Eye (tissue), 1 donor: ENCODE measurements at regions not wholly inside any gene's neighbourhood (a gene's known extent, or its start where the extent isn't known, plus 50 kb on each side); places are given as distances from the start of the nearest gene placed in this dataset.
A peak's percentile ranks its signal among the peaks of the same experiment; 100 is the strongest.

Experiments
- DNase-seq: peaks from one replicate; pipeline ENCODE4 v3.0.0-alpha.2; 2015

DNA sequence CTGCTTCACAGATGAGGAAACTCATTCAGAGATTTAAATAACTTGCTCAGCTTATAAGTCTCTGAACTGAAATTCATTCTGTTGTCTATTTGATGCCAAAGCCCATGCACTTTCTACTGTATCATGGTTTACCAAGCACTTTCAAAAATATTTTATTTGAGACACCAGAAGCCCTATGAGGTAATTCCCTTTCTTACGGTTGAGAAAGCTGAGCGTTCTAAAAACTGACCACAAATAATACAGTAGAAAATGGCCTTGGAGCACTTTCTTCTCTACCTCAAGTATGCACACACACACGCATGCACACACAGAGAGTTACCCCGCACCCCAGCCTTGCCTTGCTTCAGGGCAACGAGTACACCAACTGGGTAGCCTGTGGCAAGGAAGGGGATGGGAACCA is 228.5 kb downstream of the RFC3 start:
- no peak for DNase-seq

DNA sequence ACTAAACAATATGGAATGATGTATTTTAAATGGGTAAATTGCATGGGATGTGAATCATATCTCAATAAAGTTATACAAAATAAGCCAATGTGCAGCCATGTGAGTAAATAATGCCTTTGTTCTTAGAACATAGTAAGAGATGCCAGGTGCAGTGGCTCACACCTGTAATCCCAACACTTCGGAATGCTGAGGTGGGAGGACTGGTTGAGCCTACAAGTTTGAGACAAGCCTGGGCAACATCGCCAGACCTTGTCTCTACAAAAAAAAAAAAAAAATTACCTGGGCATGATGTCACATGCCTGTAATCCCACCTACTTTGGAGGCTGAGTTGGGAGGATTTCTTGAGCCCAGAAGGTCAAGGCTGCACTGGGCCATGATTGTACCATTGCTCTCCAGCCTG is 230.7 kb downstream of the RFC3 start:
- no peak for DNase-seq

DNA sequence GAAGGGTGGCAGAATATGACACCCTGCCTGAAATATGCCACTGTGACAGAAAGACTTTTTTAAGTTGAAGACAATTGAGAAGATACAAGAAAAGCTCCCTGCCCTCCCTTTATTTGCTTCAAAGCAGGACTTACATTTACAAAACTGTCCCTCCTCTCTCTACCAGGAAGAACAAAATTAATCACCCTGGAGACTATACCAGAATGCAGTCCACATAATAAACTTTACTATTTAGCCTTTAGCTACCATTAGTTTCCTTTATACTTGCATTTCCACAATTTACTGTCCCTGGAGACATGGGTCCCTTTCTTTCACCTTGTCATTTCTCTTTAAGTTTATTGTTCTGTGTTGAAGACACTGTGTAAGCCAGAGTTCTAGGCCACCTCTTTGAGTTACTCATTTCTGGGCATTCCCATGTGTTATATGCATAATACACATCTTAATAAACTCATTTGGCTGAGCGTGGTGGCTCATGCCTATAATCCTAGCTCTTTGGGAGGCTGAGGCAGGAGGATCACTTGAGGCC is 238.8 kb downstream of the RFC3 start:
- DNase-seq: no peak

DNA sequence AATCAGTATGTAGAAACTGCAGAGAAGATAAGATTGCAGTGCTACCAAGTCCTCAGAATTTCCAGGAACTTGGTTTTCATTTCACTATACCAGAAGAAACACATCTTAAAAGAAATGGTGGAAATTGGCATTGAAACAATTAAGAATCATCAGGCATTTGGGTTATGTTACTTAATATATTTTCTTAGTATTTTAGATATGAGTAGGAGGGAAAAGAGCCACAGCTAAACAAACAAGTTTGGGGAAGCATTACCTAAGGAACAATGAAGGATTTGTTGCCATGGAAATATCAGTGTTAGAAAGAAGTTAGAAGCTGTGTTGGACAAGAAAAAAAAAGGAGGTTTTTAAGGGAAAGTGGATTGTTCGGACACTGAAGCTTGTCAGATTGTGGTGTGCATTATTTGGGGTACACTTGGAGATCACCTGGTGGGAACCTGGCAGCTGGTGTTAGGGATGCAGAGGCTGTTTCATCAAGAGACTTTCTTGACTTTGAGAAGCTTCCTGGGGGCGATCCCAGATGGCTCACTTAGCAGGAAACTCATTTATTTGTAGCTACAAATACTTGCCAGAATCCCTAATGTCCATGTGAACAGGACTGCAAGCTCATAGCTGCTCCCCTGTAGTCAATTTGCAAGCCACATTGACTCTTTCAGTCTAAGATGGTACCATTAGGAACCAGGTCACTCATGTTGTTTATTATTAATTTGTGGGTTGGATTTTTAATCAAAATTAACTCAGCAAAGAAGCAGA is 246.7 kb downstream of the RFC3 start:
- no peak for DNase-seq

DNA sequence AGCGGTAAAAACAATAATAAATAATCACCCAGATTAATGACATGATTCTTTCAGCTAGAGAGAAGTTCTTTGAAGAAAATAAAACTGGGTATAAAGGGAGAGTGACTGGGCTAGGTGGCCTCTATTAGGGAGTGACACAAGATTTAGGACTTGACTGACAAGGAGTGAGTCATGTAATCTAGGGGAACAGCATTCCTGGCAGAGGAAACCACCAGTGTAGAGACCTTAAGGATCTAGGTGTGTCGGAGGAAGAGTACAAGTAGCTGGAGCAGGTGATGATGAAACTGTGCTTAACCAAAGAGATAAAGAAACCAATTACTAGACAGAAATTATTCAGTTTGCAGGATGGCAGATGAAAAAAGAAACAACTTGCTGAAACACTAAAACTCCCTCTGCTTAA is 248.0 kb downstream of the RFC3 start:
- no peak for DNase-seq

DNA sequence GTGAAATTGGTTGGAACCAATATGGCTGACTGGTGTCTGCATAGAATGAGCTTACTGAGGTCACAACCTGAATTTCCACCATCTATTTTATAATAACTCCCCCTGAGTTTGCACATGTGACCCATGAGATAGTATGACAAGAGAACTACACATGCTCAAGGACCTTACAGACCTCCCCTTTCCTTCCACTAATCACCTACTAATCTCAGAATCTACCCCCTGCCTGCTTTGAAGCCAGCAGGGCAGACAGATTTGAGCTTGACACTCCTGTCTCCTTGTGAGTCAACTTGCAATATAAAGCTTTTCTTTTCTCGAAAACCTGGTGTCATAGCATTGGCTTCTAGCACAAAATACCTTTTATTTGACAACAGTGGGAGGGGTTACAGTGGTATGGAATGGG is 248.4 kb downstream of the RFC3 start:
- DNase-seq: no peak

DNA sequence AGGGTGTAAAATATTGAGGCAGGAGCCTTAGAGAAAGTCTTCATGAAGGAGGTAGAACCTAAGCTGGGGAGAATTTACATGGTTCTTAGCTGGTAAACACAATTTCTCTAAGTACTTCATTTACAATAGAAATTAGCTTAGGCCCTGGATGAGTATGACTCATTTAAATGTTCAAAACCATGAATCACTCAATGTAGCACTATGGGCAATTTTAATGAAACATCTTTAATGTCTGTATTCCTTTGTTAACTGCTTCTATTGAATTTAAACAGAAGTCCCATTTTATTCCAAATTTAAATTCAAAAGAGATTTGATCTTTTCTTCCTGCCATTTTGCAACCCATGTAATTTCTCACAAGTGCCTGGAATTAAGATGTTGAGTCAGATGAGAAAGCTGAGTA is 252.1 kb downstream of the RFC3 start:
- no peak for DNase-seq

DNA sequence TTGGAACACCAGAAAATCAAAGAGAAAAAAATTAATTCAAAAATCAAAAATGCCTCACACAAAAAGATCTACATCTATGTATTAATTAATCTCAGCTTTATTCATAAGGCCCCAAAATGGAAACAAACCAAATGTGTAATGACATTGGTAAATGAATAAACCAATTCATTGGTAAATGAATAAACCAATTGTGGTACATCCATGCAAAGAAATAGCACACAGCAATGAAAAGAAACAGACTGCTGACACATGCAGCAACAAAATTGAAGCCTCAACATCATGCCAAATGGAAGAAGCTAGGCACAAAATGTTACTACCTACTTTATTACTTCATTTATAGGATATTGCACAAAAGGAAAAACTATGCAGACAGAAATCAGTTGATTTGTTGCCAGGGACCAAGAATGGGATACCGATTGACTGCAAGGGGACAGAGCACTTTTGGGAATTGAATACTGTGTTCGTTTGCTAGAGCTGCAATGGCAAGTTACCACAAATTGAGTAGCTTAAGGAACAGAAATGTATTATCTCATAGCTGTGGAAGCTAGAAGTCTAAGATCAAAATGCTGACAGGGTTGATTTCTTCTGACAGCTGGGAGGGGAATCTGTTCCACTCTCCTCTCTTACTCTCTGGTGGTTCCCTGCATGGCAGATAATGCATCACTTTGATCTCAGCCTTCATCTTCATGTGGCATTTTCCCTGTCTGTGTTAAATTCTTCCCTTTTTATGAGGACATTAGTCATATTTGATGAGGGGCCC is 252.8 kb downstream of the RFC3 start:
- no peak for DNase-seq

DNA sequence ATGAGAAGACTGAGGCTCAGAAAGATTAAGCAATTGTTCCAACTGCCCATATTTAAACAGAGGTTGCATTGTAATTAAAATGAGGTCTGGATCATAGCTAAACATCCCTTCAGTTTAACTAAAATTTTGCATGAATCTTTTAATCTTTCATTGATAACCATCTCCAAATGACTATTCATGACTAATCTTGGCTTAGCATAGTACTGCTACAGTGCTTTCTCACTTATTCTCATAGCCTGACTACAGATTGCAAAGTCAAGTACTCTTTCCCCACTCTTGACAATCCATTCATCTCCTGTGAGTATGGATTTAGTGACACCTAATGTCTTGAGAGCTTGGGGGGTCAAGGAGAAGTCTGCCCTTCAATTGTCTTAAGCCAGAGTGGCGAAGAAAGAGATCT is 258.4 kb downstream of the RFC3 start:
- DNase-seq: no peak

DNA sequence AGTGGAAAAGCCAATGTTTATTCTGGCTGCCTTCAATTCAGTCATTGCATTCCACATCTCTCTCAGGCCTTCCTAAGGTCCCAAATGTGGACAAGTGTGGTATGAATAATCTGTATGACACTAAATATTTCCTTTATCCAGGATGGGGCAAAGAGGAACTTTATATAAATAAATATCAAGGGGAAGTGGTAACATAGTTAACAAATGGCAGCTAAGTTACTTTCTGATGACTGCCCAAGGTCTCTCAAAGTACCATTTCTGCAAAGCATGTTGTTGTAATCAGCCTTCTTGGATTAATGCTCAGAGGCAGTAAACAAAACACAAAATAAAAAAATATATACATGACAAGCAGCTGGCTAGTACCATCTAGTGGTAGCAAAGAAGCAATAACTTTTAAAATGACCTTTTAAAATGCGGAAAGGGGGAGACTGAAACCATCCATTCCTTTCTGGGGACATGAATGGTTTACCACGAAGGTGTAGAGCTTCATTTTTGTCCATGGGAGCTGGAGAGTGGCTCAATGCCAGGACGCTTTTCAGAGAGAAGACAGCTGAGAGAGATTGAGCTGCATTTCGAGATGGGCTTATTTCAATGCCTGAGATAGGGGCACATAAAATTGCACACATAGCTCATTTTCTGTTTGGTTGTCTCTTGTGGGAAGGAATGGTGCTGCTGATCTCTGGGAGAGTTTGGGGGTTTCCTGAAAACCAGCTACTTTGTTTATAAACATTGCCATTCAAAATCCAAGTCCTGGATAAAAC is 259.2 kb downstream of the RFC3 start:
- peak; percentile 43 for DNase-seq

DNA sequence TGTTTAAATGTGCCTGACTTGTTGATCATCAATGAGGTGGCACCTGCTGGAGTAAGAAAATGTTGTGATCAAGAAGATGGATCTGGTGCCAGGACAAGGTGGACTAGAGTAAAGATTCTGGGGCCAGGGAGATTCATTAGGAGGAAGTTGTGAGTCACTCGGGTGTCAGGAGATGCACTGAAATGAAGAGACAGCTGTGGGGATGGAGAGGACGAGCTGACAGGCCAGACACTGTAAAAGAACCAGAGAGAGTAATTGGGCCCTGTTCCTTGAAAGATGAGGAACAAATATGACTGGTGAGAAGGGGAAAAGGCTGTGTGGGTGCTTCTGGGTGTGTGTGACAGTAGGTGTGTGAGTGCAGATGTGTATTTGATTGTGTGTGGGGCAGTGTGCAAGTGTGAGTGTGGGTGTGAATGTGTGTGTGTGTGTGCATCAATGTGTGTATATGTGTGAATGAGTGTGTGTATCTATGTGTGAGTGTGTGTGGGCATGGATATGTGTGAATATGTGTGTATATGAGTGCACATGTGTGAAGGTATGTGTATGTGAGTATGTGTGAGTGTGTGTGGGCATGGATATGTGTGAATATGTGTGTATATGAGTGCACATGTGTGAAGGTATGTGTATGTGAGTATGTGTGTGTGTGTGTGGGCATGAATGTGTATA is 260.5 kb downstream of the RFC3 start:
- DNase-seq: no peak

DNA sequence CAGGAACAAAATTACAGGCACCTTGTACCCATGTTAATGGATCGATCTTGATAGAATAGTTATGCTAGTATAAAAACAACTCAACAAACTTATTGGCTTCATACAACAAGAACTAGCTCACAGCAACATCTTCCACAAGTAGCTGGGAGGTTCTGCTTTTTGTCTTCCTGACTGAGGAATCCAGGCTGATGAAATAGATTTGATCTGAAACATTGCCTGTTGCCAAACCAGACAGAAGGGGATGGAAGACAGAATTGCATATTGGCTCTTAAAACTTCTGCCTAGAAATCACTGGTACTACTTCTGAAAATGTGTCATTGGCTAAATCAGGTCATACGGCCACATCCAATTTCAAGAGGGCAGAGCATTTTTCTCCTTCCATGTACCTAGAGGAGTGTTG is 267.3 kb downstream of the RFC3 start:
- DNase-seq: no peak

DNA sequence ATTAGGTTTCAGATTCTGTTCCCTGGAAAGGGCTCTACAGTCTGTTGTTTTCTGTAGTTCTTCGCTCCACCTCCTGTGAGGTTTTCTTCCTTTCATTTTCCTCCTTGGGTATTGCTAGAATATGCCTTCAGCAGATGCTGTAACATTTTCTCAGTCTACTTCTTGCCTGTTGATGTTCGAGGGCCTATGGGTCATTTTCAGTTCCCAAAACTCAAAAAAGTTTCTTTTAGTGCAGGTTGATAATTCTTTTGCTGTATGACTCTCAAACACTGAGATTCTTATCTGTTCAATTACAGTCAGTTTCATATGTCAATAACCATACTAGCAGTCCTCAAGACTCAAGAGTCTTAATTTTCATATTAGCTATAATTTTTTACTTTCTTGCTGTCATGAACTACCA is 268.3 kb downstream of the RFC3 start:
- no peak for DNase-seq

DNA sequence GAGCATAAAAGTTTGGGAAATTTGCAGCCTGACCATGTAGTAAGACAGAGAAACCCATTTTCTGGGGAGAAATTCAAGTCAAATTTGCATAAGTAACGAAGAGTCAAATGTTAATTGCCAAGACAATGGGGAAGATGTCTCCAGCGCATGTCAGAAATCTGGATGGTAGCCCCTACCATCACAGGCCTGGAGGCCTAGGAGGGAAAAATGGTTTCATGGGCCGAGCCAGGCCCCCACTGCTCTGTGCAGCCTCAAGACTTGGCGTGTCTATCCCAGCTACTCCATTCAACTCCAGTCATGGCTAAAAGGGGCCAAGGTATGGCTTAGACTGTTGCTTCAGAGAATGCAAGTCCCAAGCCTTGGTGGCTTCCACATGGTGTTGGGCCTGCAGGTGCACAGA is 269.8 kb downstream of the RFC3 start:
- DNase-seq: no peak

DNA sequence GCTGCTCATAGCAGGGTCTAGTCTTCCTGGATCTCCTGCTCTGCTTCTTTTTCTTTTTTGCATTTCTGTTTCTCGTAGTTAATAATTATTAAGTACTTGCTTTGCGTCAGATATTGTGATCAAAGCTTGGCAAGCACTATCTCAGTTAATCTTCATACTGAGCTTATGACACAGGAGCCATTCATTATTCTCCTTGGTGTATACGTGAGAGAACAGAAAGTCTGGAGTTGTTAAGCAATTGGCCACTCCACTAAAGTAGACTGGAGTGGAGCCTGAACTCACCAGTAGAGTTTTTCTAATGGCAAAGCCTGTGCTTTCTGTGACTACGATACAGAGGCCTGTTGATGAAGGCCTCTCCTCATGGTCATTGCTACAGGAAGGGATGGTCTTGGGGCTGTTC is 285.9 kb downstream of the RFC3 start:
- DNase-seq: no peak

DNA sequence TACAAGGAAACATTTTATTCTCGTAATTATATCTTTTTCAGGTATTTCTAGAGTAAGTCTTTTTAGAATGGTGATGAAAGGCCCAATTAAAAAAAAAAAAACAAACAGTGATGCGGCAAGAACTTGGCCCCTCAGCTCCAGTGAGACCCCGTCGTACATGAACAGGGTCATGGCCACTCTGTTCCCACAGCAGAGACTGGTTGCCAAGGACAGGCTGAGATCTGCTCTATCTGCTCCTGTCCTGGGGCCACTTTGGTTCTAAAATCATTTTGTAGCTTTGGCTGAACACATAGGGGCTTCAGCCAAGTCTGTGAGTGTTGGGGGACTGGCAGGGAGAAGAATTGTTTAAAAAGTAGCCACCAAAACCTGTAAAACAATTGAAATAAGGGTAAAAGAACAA is 286.9 kb downstream of the RFC3 start:
- DNase-seq: no peak

DNA sequence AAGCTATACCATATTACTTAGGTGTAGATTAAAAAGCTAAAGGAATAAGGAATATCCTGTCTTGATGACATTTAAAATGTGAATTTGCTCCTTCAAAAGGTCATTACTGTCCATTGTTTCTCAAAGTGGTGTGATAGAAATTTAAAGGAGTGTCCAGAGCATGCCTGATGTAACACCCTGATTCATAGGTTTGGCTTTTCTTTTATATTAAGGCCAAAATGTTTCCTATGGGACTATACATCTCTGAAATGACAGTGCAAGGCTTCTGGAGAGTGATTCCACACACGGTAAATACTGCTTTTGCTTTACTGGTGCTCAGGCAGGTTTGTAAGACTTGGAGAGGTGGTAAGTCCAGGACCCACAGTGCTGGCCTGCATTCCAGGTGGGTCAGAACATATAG is 289.9 kb downstream of the RFC3 start:
- no peak for DNase-seq

DNA sequence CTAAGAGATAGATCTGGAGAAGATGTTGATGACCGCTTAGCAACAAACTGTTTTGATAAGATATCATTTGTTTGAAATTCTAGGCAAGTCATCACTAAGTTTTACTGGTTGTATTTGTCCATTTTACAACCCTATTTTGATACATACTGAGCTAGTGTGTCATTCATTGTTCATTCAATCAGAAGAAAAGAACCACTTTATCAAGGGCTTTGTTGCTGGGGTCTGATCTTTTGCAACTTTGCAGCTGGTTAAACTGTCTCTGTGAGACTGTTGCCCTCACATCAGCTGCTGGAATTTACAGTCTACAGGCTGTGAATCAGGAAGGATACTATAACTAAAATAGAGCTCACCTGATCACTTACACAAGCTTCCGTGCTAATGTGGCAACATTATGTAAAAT is 290.5 kb downstream of the RFC3 start:
- DNase-seq: no peak

DNA sequence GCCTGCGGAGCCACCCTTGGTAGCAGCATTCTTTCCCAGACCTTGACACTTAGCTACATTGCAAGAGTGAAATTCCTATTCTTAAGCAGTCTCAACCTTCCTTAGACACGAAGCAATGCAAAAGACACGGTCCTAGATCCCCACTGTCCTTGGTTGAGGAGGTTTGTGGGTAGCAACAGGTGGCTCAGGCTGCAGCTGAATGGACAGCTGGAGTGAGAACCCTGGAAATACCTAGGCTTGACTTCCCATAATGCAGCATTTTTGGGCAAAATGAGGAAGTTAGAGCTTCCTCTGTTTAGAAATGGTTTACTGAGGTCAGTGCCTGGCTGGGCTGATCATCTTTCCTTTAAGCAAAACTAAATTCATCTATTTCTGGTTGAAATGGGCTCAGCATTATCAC is 296.6 kb downstream of the RFC3 start:
- no peak for DNase-seq

DNA sequence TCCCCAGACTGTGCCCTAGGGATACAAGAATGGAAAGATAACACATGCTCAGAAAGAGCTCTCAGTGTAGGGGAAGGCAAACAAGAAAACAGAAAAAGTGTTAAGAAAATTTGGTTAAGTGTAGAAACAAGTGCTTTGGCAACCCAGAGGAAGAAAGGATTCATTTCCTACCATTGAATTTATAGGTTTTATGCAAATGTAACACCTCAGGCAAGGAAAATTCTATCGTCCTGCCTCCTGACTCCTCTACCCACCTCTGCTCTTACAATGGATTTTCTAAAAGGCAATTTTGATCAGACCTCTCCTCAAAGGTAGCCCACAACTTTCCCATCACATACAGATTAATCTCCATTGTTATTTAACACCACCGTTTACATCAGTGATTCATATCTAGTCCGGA is 298.7 kb downstream of the RFC3 start:
- DNase-seq: no peak

DNA sequence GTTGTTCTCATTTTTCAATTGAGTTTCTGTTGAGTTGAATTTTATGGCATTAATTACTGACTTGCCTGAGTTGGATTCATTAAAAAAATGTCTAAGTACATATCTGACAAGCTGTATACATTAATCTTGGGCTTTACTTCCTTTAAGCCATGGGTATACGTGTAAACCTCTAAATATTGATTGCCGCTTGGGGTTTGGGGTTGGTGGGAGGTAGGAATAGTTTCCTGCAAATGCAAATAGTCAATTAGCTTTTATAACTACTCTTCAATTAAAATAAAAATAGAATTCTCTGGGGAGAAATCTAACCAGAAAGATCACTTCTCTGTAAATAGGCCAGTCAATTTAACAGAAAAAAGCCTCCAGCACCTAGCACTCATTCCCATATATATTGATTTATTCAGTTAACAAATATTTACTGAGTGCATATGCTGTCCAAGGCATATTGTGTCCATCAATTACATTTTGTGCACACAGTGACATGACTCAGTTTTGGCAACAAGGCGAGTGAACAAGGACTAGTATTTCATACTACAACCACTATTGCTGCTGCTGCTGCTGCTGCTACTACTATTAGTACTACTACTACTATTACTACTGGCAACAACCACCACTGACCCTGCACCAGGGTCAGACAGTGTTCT is 306.8 kb downstream of the RFC3 start:
- peak; percentile 23 for DNase-seq

DNA sequence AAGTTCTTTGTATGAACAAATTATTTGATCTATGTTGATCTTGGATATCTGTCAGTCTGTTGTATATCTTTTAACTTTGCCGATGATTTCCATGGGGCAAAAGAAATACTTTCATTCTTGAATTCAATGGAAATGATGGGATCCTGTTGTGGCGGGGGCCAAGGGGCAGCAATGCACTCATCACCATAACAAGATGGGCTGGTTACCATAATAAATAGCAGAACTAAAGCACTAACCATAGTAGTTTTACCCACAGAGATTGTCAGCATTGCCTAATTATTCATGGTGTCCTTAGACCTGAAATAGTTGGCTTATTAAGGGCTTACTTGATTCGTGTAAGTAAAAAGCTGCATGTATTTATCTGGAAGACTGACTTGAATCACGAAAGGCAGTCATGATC is 309.6 kb downstream of the RFC3 start:
- DNase-seq: no peak

DNA sequence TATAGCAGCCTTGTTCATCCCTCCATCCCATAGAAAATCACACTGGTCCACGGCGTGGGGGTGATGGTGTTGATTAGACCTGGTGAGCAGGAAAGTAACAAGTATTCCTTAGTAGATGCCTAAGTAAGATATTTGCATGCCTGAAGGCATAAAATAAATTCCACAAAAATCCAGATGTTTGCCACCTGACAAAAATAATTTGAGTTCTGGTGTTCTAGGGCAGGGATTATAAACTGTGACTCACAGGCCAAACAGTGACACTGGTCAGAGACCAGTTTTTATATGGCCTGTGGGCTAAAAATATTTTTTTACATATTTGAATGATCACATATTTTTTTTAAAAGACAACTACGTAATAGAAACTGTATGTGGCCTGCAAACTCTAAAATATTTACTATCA is 310.7 kb downstream of the RFC3 start:
- no peak for DNase-seq
